WERI-Rb-1 (cell line): ENCODE measurements at regions not wholly inside any gene's neighbourhood (a gene's known extent, or its start where the extent isn't known, plus 50 kb on each side); places are given as distances from the start of the nearest gene placed in this dataset.

Experiments
- DNase-seq: peaks from one replicate; pipeline ENCODE4 v3.0.0-alpha.2; 2020
- H3K27ac ChIP-seq: fragments of 250-450 bp; sonication (Bioruptor Pico); 2 replicates; pipeline ENCODE4 v1.5.1; 2020; ENCODE audit warnings: mild to moderate bottlenecking, moderate library complexity
- H3K27me3 ChIP-seq: fragments of 250-450 bp; sonication (Bioruptor Pico); 2 replicates; pipeline ENCODE4 v1.5.1; 2021; ENCODE audit warnings: mild to moderate bottlenecking, low read depth, moderate library complexity; ENCODE audit not compliant: insufficient read depth, severe bottlenecking
- H3K36me3 ChIP-seq: fragments of 250-450 bp; sonication (Bioruptor Pico); 2 replicates; pipeline ENCODE4 v1.5.1; 2020; ENCODE audit warnings: mild to moderate bottlenecking, moderate library complexity
- H3K4me3 ChIP-seq: 2 replicates; pipeline ENCODE4 v1.5.1; 2011; ENCODE audit warnings: low read depth, mild to moderate bottlenecking, control low read depth, low read length
- H3K9me3 ChIP-seq: fragments of 250-450 bp; sonication (Bioruptor Pico); 2 replicates; pipeline ENCODE4 v1.5.1; 2021; ENCODE audit warnings: mild to moderate bottlenecking, moderate library complexity; ENCODE audit not compliant: severe bottlenecking
- CTCF ChIP-seq: IDR thresholded peaks from 2 replicates; pipeline ENCODE4 v1.5.1; 2011; ENCODE audit warnings: low read depth, mild to moderate bottlenecking, control low read depth, inconsistent platforms, low read length

DNA sequence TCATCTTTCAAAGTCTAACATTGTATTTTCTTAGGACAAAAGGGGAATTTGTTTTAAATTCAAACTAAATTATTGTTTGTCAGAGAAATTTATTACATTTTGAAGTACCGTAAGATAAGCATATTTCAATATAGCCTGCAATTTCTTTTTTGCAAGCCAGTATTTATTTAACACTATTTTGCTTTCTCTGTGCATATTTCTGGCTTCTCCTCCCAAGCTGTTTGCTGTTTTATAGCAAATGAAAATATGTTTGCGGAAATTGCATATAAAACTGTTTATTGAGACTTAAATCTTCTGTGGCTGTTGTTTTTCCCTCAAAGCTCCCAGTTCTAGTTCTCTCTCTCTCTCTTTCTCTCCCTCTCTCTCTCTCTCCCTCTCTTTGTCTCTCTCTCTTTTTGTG lies 866.8 kb downstream of the FAM181B start:
- Histone ChIP-seq H3K4me3 (no peak overlapping the region), H3K27me3 (no peaks in the 10 kb centered on the region), H3K9me3 (no peaks in the 10 kb centered on the region), H3K36me3 (no peaks in the 10 kb centered on the region), H3K27ac (no peak overlapping the region)
- no peak for DNase-seq
- no peak for TF ChIP-seq CTCF

DNA sequence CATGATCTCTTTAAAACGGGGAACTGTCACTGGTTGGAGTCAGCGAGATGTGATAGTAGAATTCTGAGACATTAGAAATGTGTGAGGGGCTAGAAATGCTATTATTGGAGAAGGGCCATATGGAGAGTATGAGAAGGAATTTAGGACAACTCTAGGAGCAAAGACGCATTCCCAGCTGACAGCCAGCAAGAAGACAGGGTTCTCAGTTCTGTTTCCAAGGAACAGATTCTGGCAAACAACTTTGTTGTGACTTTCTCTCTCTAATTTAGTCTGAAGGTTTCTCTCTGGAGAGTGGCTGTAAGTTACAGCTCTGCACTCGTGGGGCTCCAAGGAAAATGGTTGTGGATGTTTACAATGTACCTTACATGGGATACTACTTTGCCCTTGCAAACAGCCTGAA lies 876.3 kb downstream of the FAM181B start:
- H3K9me3 ChIP-seq = no peaks in the 10 kb centered on the region
- TF ChIP-seq CTCF = no peak
- no peaks in the 10 kb centered on the region for H3K27me3 ChIP-seq
- DNase-seq = no peak
- H3K4me3 ChIP-seq = no peak overlapping the region
- no peaks in the 10 kb centered on the region for H3K36me3 ChIP-seq
- H3K27ac ChIP-seq = no peak overlapping the region

DNA sequence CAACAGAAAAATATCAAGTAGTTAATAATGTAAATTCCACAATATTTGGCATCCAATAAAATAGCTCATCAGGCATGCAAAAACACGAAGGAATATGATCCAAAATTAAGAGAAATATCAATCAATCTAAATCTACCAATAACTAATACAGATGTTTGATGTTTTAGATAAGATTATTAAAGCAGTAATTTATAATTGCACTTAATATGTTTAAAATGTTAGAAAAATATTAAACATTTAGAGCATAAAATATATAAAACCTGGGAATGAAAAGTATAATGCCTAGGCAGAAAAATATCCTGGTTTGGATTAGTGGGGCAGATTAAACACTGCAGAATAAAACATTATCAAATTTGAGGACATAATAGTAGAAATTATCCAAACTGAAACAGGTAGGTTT lies 879.9 kb downstream of the FAM181B start:
- TF ChIP-seq CTCF = no peak
- Histone ChIP-seq H3K4me3 (no peak overlapping the region), H3K9me3 (no peaks in the 10 kb centered on the region), H3K27ac (no peak overlapping the region), H3K27me3 (no peaks in the 10 kb centered on the region), H3K36me3 (no peaks in the 10 kb centered on the region)
- DNase-seq = no peak

DNA sequence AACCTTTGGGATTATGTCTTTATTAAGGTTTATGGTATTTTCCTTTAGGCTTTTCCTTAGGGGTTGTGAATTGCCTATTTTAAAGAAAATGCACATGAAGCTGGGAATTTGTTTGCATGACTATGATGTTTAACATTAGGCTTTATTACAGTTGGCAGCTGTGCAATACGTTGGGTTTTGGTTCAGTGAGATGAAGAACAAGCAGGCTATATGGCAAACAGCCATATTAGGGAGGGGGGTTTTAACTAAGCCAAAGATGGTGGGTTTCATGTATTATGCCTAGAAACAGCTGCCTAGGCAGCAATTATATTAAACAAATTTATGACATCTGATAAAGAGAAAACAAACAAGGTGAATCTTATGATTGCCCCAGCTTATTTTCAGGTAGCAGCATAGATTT lies 880.8 kb downstream of the FAM181B start:
- H3K27me3 ChIP-seq = no peaks in the 10 kb centered on the region
- H3K36me3 ChIP-seq = no peaks in the 10 kb centered on the region
- no peaks in the 10 kb centered on the region for H3K9me3 ChIP-seq
- DNase-seq = no peak
- no peak overlapping the region for H3K27ac ChIP-seq
- no peak overlapping the region for H3K4me3 ChIP-seq
- TF ChIP-seq CTCF = no peak

DNA sequence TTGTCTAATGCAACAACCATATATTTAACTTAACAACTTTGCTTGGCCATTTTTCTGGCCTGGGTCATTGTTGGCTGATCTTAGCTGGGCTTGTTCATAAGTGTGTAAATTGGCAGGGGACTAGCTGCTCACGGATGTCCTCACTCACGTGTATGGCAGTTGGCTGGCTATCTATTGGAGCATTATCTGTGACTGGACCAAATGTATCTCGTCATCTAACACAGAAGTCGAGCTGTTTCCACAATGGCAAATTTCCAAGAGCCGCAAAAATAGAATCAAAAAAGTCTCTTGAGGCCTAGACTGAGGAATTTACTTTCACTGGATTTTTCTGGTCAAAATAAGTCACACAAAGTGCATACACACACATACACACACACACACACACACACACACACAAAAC lies 893.3 kb downstream of the FAM181B start:
- H3K4me3 ChIP-seq = no peak overlapping the region
- no peaks in the 10 kb centered on the region for H3K36me3 ChIP-seq
- no peak for TF ChIP-seq CTCF
- no peaks in the 10 kb centered on the region for H3K27me3 ChIP-seq
- no peaks in the 10 kb centered on the region for H3K9me3 ChIP-seq
- H3K27ac ChIP-seq = no peak overlapping the region
- DNase-seq = no peak

GRCh38 chr11:81839976-81840375 lies 893.7 kb downstream of the FAM181B start:
- no peaks in the 10 kb centered on the region for H3K9me3 ChIP-seq
- H3K27me3 ChIP-seq = no peaks in the 10 kb centered on the region
- H3K27ac ChIP-seq = no peak overlapping the region
- H3K36me3 ChIP-seq = no peaks in the 10 kb centered on the region
- no peak for TF ChIP-seq CTCF
- H3K4me3 ChIP-seq = no peak overlapping the region
- no peak for DNase-seq
